OCI-LY7 (cell line): ENCODE measurements at regions not wholly inside any gene's neighbourhood (a gene's known extent, or its start where the extent isn't known, plus 50 kb on each side); places are given as distances from the start of the nearest gene placed in this dataset.

Source experiments
- EZH2phosphoT487 ChIP-seq: fragments of 200-600 bp; sonication (generic); IDR thresholded peaks from 2 replicates; pipeline ENCODE4 v1.6.1; 2018; ENCODE audit warnings: low read depth, borderline replicate concordance, mild to moderate bottlenecking, mixed run types, antibody characterized with exemption, low read length, moderate library complexity, mixed read lengths
- TF ChIP-seq, protein P1 (sequence below): fragments of 200-600 bp; sonication (generic); conservative IDR thresholded peaks from 2 replicates; pipeline ENCODE4 v1.5.1; 2014; ENCODE audit warnings: mild to moderate bottlenecking, antibody characterized with exemption, low read length, moderate library complexity, mixed read lengths

GRCh38 chr19:28482221-28482620 is 730.7 kb downstream of the UQCRFS1 start:
- TF ChIP-seq, protein P1, sequence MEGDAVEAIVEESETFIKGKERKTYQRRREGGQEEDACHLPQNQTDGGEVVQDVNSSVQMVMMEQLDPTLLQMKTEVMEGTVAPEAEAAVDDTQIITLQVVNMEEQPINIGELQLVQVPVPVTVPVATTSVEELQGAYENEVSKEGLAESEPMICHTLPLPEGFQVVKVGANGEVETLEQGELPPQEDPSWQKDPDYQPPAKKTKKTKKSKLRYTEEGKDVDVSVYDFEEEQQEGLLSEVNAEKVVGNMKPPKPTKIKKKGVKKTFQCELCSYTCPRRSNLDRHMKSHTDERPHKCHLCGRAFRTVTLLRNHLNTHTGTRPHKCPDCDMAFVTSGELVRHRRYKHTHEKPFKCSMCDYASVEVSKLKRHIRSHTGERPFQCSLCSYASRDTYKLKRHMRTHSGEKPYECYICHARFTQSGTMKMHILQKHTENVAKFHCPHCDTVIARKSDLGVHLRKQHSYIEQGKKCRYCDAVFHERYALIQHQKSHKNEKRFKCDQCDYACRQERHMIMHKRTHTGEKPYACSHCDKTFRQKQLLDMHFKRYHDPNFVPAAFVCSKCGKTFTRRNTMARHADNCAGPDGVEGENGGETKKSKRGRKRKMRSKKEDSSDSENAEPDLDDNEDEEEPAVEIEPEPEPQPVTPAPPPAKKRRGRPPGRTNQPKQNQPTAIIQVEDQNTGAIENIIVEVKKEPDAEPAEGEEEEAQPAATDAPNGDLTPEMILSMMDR = no peak
- TF ChIP-seq EZH2phosphoT487 = no peak
